H9 (cell line): ENCODE measurements at regions not wholly inside any gene's neighbourhood (a gene's known extent, or its start where the extent isn't known, plus 50 kb on each side); places are given as distances from the start of the nearest gene placed in this dataset.

Experiments
- DNase-seq: peaks from one replicate; pipeline ENCODE4 v3.0.0-alpha.2; 2017
- H2AFZ ChIP-seq: one replicate; pipeline ENCODE4 v1.6.1; 2013; ENCODE audit warnings: mild to moderate bottlenecking, low read length, control low read depth, moderate library complexity
- H2AK5ac ChIP-seq: 2 replicates; pipeline ENCODE4 v1.6.1; 2013; ENCODE audit warnings: low read length, control low read depth, mixed read lengths; ENCODE audit not compliant: insufficient read length
- H2BK120ac ChIP-seq: one replicate; pipeline ENCODE4 v1.6.1; 2013; ENCODE audit warnings: low read depth, mild to moderate bottlenecking, low read length, control low read depth, inconsistent platforms; ENCODE audit not compliant: poor library complexity, severe bottlenecking
- H2BK12ac ChIP-seq: 2 replicates; pipeline ENCODE4 v1.6.1; 2013; ENCODE audit warnings: low read length, control low read depth, mixed read lengths, low read depth; ENCODE audit not compliant: insufficient read length
- H2BK15ac ChIP-seq: 2 replicates; pipeline ENCODE4 v1.6.1; 2013; ENCODE audit warnings: low read depth, low read length, control low read depth
- H2BK20ac ChIP-seq: one replicate; pipeline ENCODE4 v1.6.1; 2013; ENCODE audit warnings: low read depth, mild to moderate bottlenecking, low read length, control low read depth, inconsistent platforms; ENCODE audit not compliant: poor library complexity, severe bottlenecking
- H2BK5ac ChIP-seq: 2 replicates; pipeline ENCODE4 v1.6.1; 2013; ENCODE audit warnings: low read length, control low read depth, mixed read lengths; ENCODE audit not compliant: insufficient read length
- H3K14ac ChIP-seq: 2 replicates; pipeline ENCODE4 v1.6.1; 2013; ENCODE audit warnings: low read length, control low read depth; ENCODE audit not compliant: insufficient read depth
- H3K18ac ChIP-seq: 2 replicates; pipeline ENCODE4 v1.6.1; 2013; ENCODE audit warnings: low read depth, mild to moderate bottlenecking, mixed read lengths, low read length, control low read depth; ENCODE audit not compliant: insufficient read length
- H3K23ac ChIP-seq: 2 replicates; pipeline ENCODE4 v1.6.1; 2013; ENCODE audit warnings: low read length, control low read depth, mixed read lengths, low read depth; ENCODE audit not compliant: insufficient read length
- H3K23me2 ChIP-seq: 2 replicates; pipeline ENCODE4 v1.6.1; 2013; ENCODE audit warnings: low read depth, mild to moderate bottlenecking, mixed read lengths, low read length, control low read depth; ENCODE audit not compliant: insufficient read length, poor library complexity, severe bottlenecking
- H3K27ac ChIP-seq: 2 replicates; pipeline ENCODE4 v1.5.1; 2013; ENCODE audit warnings: low read length, control low read depth, mixed read lengths, low read depth; ENCODE audit not compliant: insufficient read length
- H3K27me3 ChIP-seq: 2 replicates; pipeline ENCODE4 v1.6.1; 2013; ENCODE audit warnings: low read length, control low read depth, inconsistent platforms; ENCODE audit not compliant: insufficient read depth
- H3K4ac ChIP-seq: 2 replicates; pipeline ENCODE4 v1.6.1; 2013; ENCODE audit warnings: low read depth, mild to moderate bottlenecking, control low read depth, inconsistent platforms, low read length, moderate library complexity
- H3K4me1 ChIP-seq: 2 replicates; pipeline ENCODE4 v1.6.1; 2013; ENCODE audit warnings: low read length, control low read depth, inconsistent platforms; ENCODE audit not compliant: insufficient read depth
- H3K4me2 ChIP-seq: 2 replicates; pipeline ENCODE4 v1.6.1; 2013; ENCODE audit warnings: low read length, control low read depth, mixed read lengths; ENCODE audit not compliant: insufficient read length, insufficient read depth
- H3K56ac ChIP-seq: 2 replicates; pipeline ENCODE4 v1.6.1; 2013; ENCODE audit warnings: low read depth, mild to moderate bottlenecking, mixed read lengths, low read length, control low read depth; ENCODE audit not compliant: insufficient read length
- H3K79me1 ChIP-seq: 2 replicates; pipeline ENCODE4 v1.6.1; 2013; ENCODE audit warnings: low read depth, mild to moderate bottlenecking, moderate library complexity, low read length, control low read depth, inconsistent platforms; ENCODE audit not compliant: insufficient read depth, poor library complexity, severe bottlenecking
- H3K79me2 ChIP-seq: 2 replicates; pipeline ENCODE4 v1.6.1; 2013; ENCODE audit warnings: low read length, control low read depth, inconsistent platforms; ENCODE audit not compliant: insufficient read depth
- H3K9ac ChIP-seq: 2 replicates; pipeline ENCODE4 v1.6.1; 2013; ENCODE audit warnings: low read length, control low read depth, mixed read lengths; ENCODE audit not compliant: insufficient read length; ENCODE audit errors: extremely low read depth
- H3K9me3 ChIP-seq: one replicate; pipeline ENCODE4 v1.6.1; 2013; ENCODE audit warnings: low read depth, low read length, inconsistent platforms; ENCODE audit not compliant: control insufficient read depth
- H3T11ph ChIP-seq: one replicate; pipeline ENCODE4 v1.6.1; 2013; ENCODE audit warnings: mild to moderate bottlenecking, low read length, control low read depth, inconsistent platforms
- H4K20me1 ChIP-seq: one replicate; pipeline ENCODE4 v1.6.1; 2013; ENCODE audit not compliant: control insufficient read depth, insufficient read length, insufficient read depth
- H4K5ac ChIP-seq: 2 replicates; pipeline ENCODE4 v1.6.1; 2013; ENCODE audit warnings: low read depth, mild to moderate bottlenecking, mixed read lengths, low read length, control low read depth; ENCODE audit not compliant: insufficient read length
- H4K8ac ChIP-seq: replicated peaks from 2 replicates; pipeline ENCODE4 v1.6.1; 2013; ENCODE audit warnings: low read length, control low read depth, mixed read lengths, low read depth; ENCODE audit not compliant: insufficient read length
- H4K91ac ChIP-seq: 2 replicates; pipeline ENCODE4 v1.6.1; 2013; ENCODE audit warnings: low read depth, mild to moderate bottlenecking, moderate library complexity, mixed read lengths, low read length, control low read depth; ENCODE audit not compliant: insufficient read length
- H3K27ac Mint-ChIP-seq, 3 experiments: 2 replicates in 2 of 3; 3 replicates in 1 of 3; pipeline ENCODE4 v1.8.0; 2020 to 2021; ENCODE audit warnings: mixed read lengths in 3 of 3, mild to moderate bottlenecking in 1 of 3, moderate library complexity in 1 of 3
- H3K27me3 Mint-ChIP-seq: 2 replicates; pipeline ENCODE4 v1.8.0; 2021; ENCODE audit warnings: low read depth, mild to moderate bottlenecking, moderate library complexity, mixed read lengths
- H3K36me3 Mint-ChIP-seq, 3 experiments: 2 replicates in 2 of 3; 3 replicates in 1 of 3; pipeline ENCODE4 v1.8.0; 2020 to 2021; ENCODE audit warnings: low read depth in 3 of 3, mixed read lengths in 3 of 3; ENCODE audit not compliant: insufficient read depth in 1 of 3
- H3K4me1 Mint-ChIP-seq, 2 experiments: 2 replicates each; pipeline ENCODE4 v1.8.0; 2020; ENCODE audit warnings: mixed read lengths in 2 of 2
- H3K4me3 Mint-ChIP-seq, 2 experiments: 2 replicates in 1 of 2; 3 replicates in 1 of 2; pipeline ENCODE4 v1.8.0; 2020 to 2021; ENCODE audit warnings: mild to moderate bottlenecking in 2 of 2, mixed read lengths in 2 of 2, moderate library complexity in 1 of 2
- H3K9me3 Mint-ChIP-seq, 2 experiments: 2 replicates in 1 of 2; 3 replicates in 1 of 2; pipeline ENCODE4 v1.8.0; 2020; ENCODE audit warnings: mild to moderate bottlenecking in 2 of 2, mixed read lengths in 2 of 2, moderate library complexity in 1 of 2
- CTCF ChIP-seq: fragments of 200-600 bp; sonication (generic); conservative IDR thresholded peaks from 3 replicates; pipeline ENCODE4 v1.8.0; 2021; ENCODE audit warnings: antibody characterized with exemption, mild to moderate bottlenecking
- WGBS: extraction: QIAGEN DNeasy Blood & Tissue Kit; methylation state at CpG from one replicate; pipeline ENCODE4 v1.1.7; 2013; ENCODE audit warnings: missing lambda C conversion rate, low lambda C conversion rate, mixed read lengths; ENCODE audit not compliant: insufficient read length; ENCODE audit errors: extremely low coverage; 5-methylcytosine and 5-hydroxymethylcytosine counted together

GRCh38 chr5:92444888-92445287, 1061.8 kb upstream of the ARRDC3 start:
- no peak overlapping the region for H3K27ac ChIP-seq
- no peak overlapping the region for H3K18ac ChIP-seq
- H3K9me3 Mint-ChIP-seq = peaks cover 7 to 10% of the 10 kb centered on the region in 2 experiments; a peak in 3 of 5 replicates
- H2BK120ac ChIP-seq = no peak overlapping the region
- H3K79me2 ChIP-seq = no peaks in the 10 kb centered on the region
- H4K20me1 ChIP-seq = no peaks in the 10 kb centered on the region
- H2AK5ac ChIP-seq = no peak overlapping the region
- no peak overlapping the region for H4K8ac ChIP-seq
- H3K79me1 ChIP-seq = no peaks in the 10 kb centered on the region
- no peak overlapping the region for H2AFZ ChIP-seq
- no peak overlapping the region for H3T11ph ChIP-seq
- no peak overlapping the region for H2BK12ac ChIP-seq
- no peaks in the 10 kb centered on the region for H3K4me1 ChIP-seq
- no peak overlapping the region for H4K91ac ChIP-seq
- H3K27ac Mint-ChIP-seq = no peak overlapping the region
- H3K4me2 ChIP-seq = no peak overlapping the region
- no peaks in the 10 kb centered on the region for H3K27me3 ChIP-seq
- H3K4me3 Mint-ChIP-seq = no peak overlapping the region
- H3K9me3 ChIP-seq = no peaks in the 10 kb centered on the region
- no peaks in the 10 kb centered on the region for H3K23me2 ChIP-seq
- no peak overlapping the region for H3K56ac ChIP-seq
- TF ChIP-seq CTCF = no peak
- no peak overlapping the region for H2BK15ac ChIP-seq
- no peak overlapping the region for H3K4ac ChIP-seq
- H3K4me1 Mint-ChIP-seq = no peaks in the 10 kb centered on the region
- peaks cover 0 to 5% (median 0%) of the 10 kb centered on the region in 3 experiments; a peak in 2 of 7 replicates for H3K36me3 Mint-ChIP-seq
- H2BK20ac ChIP-seq = no peak overlapping the region
- WGBS = no CpG with 5 or more reads among the region's 2 CpGs
- H3K14ac ChIP-seq = no peak overlapping the region
- no peak overlapping the region for H2BK5ac ChIP-seq
- no peak overlapping the region for H3K23ac ChIP-seq
- DNase-seq = no peak
- no peaks in the 10 kb centered on the region; the same call in 1 of the 2 replicates for H3K27me3 Mint-ChIP-seq
- H4K5ac ChIP-seq = no peak overlapping the region
- no peak overlapping the region for H3K9ac ChIP-seq
